Stimulated activated CD8-positive, alpha-beta memory T cell treated with anti-CD3 and anti-CD28 coated beads, Interleukin-12 subunit alpha, Interleukin-12 subunit beta, amount 100 ng/mL, for 24 hours (primary cell): ENCODE measurements at regions not wholly inside any gene's neighbourhood (a gene's known extent, or its start where the extent isn't known, plus 50 kb on each side); places are given as distances from the start of the nearest gene placed in this dataset.

Experiments used
- DNase-seq: peaks from one replicate; pipeline ENCODE4 v3.0.0-alpha.2; 2020; ENCODE audit errors: extremely low read depth

- no peak for DNase-seq
Measured at GRCh38 chr13:105538346-105538745, 997.1 kb downstream of the EFNB2 start.

- DNase-seq: no peak
Measured at GRCh38 chr13:105537113-105537512, 998.3 kb downstream of the EFNB2 start.

DNA sequence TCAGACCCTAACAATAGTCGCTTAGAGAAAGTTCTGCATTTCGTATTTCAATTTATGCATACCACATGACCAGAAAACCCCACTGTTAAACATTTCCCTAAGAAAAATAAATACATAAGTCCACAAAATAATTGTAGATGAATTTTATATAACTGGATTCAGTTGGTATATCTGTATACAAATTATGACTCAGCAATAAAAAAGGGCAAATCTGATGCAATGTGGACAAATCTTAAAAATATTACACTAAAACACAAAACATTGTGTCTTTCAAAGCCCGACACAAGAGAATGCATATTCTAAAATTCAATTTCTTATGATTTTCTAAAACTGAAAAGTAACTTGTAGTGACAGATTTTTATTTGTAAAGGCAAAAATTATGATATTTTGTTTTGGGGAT lies 1005.0 kb downstream of the EFNB2 start:
- DNase-seq: no peak

GRCh38 chr13:105527127-105527526 lies 1008.3 kb downstream of the EFNB2 start:
- no peak for DNase-seq

DNA sequence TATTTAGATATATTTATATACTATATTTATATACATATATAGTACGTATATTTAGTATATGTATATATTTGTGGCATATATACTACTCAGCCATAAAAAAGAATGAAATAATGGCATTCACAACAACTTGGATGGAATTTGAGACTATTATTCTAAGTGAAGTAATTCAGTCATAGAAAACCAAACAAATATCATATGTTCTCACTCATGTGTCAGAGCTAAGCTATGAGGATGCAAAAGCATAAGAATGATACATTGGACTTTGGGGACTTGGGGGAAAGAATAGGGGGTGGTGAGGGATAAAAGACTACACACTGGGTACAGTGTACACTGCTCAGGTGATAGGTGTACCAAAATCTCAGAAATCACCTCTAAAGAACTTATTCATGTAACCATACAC lies 1015.7 kb downstream of the EFNB2 start:
- DNase-seq: no peak

DNA sequence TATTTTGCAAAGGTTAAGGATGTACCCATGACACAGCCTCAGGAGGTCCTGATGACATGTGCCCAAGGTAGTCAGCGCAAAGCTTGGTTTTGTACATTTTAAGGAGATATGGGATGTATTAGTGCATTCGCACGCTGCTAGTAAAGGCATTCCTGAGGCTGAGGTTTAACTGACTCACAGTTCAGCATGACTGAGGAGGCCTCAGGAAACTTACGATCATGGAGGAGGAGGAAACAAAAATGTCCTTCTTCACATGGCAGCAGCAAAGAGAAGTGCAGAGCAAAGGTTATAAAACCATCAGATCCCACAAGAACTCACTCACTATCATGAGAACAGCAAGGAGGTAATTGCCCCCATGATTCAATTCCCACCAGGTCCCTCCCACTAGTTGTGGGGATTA lies 1017.4 kb downstream of the EFNB2 start:
- DNase-seq: no peak

DNA sequence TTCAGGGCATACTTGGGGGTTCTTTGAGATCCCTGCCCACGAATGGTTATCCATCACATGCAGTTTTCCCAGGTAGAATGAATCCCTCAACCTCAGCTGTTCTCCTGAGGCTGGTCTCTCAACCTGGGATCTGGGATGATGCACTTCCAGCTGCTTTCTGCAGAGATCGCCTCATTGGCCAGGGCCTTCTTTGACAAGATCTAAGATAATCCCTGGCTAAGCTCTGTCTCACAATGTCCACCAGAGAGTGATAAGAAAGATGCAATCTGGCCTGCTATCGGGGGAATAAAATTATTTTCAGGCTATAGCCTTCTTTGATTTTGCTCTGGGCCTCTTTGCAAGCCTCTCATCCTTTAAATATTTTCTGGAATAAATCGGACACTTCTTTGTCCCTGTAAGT lies 1021.1 kb downstream of the EFNB2 start:
- no peak for DNase-seq

- DNase-seq: no peak
Measured at GRCh38 chr13:105513448-105513847, 1022.0 kb downstream of the EFNB2 start.

- DNase-seq: no peak
Measured at GRCh38 chr13:105509981-105510762, 1025.3 kb downstream of the EFNB2 start.

- no peak for DNase-seq
Measured at GRCh38 chr13:105506463-105506862, 1029.0 kb downstream of the EFNB2 start.

- DNase-seq: no peak
Measured at GRCh38 chr13:105502193-105502592, 1033.3 kb downstream of the EFNB2 start.

DNA sequence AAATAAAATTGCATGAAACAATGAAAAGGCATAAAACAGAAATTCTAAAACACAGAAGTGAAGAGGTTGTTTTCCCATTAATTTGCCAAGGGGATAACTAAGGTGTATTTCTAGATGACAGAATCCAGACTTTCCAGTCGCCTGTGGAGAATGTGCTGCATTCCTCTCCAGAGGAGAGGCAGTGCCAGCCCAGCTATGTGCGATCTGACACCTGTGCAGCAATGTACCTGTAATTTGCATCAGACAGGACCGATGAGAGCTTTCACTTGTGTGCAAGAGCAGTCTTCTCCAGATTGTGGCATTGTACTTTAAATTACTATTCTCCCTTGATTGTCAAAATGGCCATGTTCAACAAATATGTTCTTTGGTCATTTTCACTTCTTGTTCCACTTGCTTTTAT lies 1037.9 kb downstream of the EFNB2 start:
- DNase-seq: no peak

- DNase-seq: no peak
Measured at GRCh38 chr13:105492216-105492615, 1043.2 kb downstream of the EFNB2 start.

GRCh38 chr13:105491345-105491744 lies 1044.1 kb downstream of the EFNB2 start:
- no peak for DNase-seq

GRCh38 chr13:105485081-105485480 lies 1050.4 kb downstream of the EFNB2 start:
- no peak for DNase-seq

DNA sequence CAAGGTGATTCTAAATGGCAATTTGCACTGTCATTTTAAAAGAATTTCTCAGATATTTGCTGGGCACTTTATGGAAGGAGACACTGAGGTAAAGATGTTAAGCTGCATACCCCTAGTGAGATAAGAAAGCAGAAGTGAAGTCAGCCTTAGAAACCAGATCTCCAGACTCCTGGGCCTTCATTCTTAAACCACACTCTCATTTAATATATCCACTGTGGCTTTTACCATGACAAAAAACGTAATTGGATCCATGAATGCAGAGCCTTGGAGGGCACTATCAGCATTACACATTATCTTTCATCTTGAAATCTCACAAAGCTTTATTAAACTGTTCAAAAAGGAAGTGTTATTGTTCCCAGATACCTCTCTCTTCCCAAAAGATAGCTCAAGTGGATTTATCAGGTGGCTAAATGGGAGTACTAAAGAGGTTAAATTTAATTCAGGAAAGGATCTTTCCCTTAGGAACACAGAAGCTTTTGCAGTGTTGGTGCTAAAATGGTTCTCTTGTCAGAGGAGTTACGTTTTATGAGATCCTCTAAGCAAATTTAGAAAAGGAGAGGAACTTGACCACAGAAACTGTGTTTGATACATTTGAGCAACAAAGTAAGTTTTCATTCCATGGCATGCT lies 1060.4 kb downstream of the EFNB2 start:
- no peak for DNase-seq

DNA sequence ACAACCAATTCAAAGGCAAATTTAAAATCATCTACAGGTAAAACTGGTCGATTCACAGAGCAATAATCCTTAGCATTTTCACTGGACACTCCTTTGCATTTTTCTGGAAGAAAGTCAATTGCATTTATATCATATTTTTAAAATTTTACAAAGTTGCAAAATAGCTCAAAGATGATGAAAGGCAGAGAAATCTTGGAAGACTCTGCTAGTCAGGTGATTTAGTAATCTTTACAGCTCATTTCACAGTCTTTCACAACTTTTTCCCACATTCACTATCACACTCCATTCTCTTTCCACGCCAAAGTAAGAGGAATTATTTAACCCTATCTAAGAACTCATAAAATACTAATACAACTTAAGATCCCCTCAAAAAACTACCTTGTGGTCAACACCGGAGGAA lies 1063.8 kb downstream of the EFNB2 start:
- no peak for DNase-seq

DNA sequence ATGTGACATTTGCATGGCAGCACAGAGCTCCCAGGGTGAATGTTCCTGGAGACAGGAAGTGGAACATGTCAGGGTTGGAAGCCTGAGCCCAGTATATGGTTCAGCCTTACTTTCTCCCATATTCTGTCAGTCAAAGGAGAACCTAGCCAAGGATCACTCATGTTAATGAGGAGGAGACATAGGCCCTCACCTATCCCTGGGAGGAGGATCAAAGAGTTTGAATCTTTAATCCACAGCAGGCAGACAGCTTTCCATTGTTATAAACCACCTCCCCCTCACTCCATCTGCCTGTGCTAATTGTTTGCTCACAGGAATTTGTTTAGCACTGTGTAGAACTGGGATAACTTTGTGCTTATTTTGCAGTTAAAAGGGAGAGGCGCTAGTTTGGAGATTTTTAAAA lies 1069.1 kb downstream of the EFNB2 start:
- DNase-seq: no peak

- no peak for DNase-seq
Measured at GRCh38 chr13:105465745-105466144, 1069.7 kb downstream of the EFNB2 start, which contains the start of gene DAOA. DAOA (plus strand) TSS chr13:105466045.

DNA sequence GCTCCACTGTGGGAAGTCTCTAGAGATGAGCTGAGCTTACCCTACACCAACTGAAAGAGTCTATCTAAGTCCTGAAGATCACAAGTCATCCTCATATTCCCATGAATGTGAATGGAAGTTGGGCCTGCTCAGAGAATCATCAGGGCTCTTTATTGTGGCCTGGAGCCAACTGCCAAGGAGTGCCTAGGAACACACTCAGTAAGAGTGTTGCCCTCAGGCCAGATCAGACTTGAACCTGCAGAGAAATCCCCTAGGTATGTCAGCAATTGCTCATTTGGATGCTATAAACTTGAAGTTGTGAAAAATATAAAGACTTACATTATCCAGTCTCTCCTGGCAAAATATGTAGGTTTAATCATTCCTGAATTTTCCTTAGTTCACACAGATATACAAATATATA lies 1070.2 kb downstream of the EFNB2 start:
- DNase-seq: no peak

DNA sequence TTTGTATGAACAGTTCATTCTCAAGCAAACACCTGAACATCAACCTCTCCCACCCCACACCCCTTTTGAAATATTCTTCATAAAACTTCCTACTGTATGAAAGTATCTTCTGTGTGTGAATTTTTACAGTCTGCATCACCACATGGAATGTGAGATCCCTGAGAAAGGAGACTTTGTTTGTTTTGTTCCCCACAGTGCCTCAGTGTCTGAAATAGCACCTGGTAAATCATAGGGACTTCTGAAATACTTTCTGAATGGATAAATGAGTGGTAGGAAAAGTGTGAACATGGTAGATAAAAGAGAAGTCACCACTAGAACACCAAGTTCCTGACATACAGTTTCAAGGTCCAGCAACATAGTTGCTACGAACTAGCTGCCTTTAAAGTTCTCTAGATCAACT lies 1071.2 kb downstream of the EFNB2 start:
- DNase-seq: no peak

GRCh38 chr13:105463011-105463501 lies 1072.4 kb downstream of the EFNB2 start:
- DNase-seq: no peak

DNA sequence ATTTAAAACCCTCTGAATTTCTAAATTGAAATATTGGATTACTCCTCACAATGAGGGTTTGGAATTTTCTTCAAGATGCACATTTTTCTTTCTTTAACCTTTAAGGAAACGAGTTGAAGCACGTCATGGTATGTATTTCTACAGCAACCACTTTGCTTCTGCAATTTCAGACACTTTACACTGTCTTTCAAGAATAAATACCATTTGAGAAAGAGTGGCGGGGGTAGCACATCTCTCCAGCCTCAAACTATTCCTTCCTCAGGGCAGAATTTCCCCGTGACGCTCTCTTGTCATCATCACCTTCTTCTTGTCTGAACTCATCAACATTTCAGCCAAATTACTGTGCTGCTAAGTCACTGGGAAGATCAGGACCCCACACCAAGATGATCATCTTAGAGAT lies 1073.4 kb downstream of the EFNB2 start:
- DNase-seq: no peak
